ENCODE measurements at regions not wholly inside any gene's neighbourhood (a gene's known extent, or its start where the extent isn't known, plus 50 kb on each side); places are given as distances from the start of the nearest gene placed in this dataset.

DNA sequence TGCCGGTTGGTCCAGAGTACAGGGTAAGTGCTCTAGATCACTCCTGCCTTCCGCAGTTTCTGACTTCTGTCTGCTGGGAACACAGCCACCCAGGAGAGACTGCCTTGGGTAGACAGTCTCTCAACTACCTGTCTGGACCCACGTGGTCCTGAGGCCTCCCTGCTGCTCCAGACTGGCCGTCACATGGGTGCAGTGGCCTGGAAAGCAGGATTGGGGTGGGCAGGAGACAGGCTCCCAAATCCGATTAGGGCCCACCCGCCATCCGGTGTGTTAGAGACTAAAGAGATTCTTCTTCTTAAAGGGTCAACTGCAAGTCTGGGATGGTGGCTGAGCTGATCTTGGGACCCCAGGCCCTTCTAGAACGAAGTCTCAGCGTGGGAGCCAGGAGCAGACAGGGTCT is 105.5 kb downstream of the EBNA1BP2 start:
- intact Hi-C loops (cut with micrococcal nuclease) = no loop called here
- H3K4me1 ChIP-seq (ENCODE audit: control insufficient read depth, insufficient read depth, low read length) = peaks cover 13% of the 10 kb centered on the region
- H3K79me1 ChIP-seq (ENCODE audit: low read depth in 1 of 2, low read length in 2 of 2) = no peaks in the 10 kb centered on the region
- no peak overlapping the region for H3K4me3 ChIP-seq (ENCODE audit: insufficient read depth, low read depth, low read length)
- H3K9ac ChIP-seq (ENCODE audit: low read depth, low read length) = no peak overlapping the region
- H3K4me2 ChIP-seq (ENCODE audit: low read depth, low read length) = no peak overlapping the region
- no peak overlapping the region for H3K18ac ChIP-seq (ENCODE audit: low read depth, low read length)
- H3K27ac ChIP-seq (ENCODE audit: insufficient read depth, low read length) = no peak overlapping the region
- no peak overlapping the region for H2BK5ac ChIP-seq (ENCODE audit: low read depth, low read length, poor library complexity, severe bottlenecking)
- H3K9me3 ChIP-seq (ENCODE audit: control insufficient read depth, insufficient read depth, low read length) = no peaks in the 10 kb centered on the region
- H2AK5ac ChIP-seq (ENCODE audit: low read depth, low read length) = peak overlapping the region; percentile 39; the same call in 1 of the 2 replicates
- no peak overlapping the region for H2BK20ac ChIP-seq (ENCODE audit: low read depth, low read length)
- H3K56ac ChIP-seq (ENCODE audit: extremely low read depth, insufficient read depth, low read length) = no peak overlapping the region
- H3K4ac ChIP-seq (ENCODE audit: low read depth, low read length) = no peak overlapping the region
- DNase-seq = no peak
- H2BK15ac ChIP-seq (ENCODE audit: low read depth, low read length) = no peak overlapping the region; the same call in 2 of the 3 replicates
- H3K36me3 ChIP-seq (ENCODE audit: control insufficient read depth, insufficient read depth, low read length) = no peaks in the 10 kb centered on the region
- no peak overlapping the region for H4K8ac ChIP-seq (ENCODE audit: low read depth in 2 of 2, low read length in 2 of 2)
- H2BK120ac ChIP-seq (ENCODE audit: low read depth, low read length) = peak overlapping the region; percentile 44; the same call in 1 of the 2 replicates
- H3K9me1 ChIP-seq (ENCODE audit: insufficient read depth, low read length) = peaks cover 8% of the 10 kb centered on the region
- no peak overlapping the region for H2AK9ac ChIP-seq (replicated peaks; ENCODE audit: low read depth, low read length, poor library complexity)
- no peaks in the 10 kb centered on the region for H4K20me1 ChIP-seq (ENCODE audit: insufficient read depth, low read length)
- no peak overlapping the region for H3K14ac ChIP-seq (replicated peaks; ENCODE audit: low read depth, low read length)
- ATAC-seq (ENCODE audit: low read depth) = no peak
- H4K5ac ChIP-seq (ENCODE audit: low read depth, low read length) = no peak overlapping the region
- ChIA-PET CTCF (no interaction called here), POLR2A (ENCODE audit: unreplicated experiment) (no interaction called here)
- H4K91ac ChIP-seq (ENCODE audit: insufficient read depth, low read depth, low read length) = no peak overlapping the region; the same call in 1 of the 2 replicates
- no peak overlapping the region for H2AFZ ChIP-seq (replicated peaks; ENCODE audit: low read length, poor library complexity)
- no peak overlapping the region for H3K23ac ChIP-seq (ENCODE audit: low read depth, low read length)
- 0 out of 2 replicates have a peak, but pooled peaks cover 1% of the 10 kb centered on the region for H3K27me3 ChIP-seq (ENCODE audit: control insufficient read depth, insufficient read depth, low read length)
- dilution Hi-C loops (cut with HindIII; ENCODE audit: low sequenced_read_pairs, unreplicated experiment) = no loop called here
- no peak for TF ChIP-seq CHD1 (IDR thresholded peaks at IDR 0.05; ENCODE audit: low read depth, low read length)
- in situ Hi-C loops (cut with MboI; ENCODE audit: low sequenced_read_pairs) = loop anchor here (5.0 kb wide), 1 partner anchor 144 kb away; no protein-coding TSS in a partner anchor
- WGBS, 2 experiments (ENCODE audit: extremely low coverage in 2 of 2, insufficient read length in 1 of 2) = 92% methylated on average over 5 of the region's 9 CpGs; no CpG with 5 or more reads in 1 of the 2 experiments
- no TSS peak for BruUV-seq (replicated peaks)
